Activated CD4-positive, CD25-positive, alpha-beta regulatory T cell treated with anti-CD3 and anti-CD28 coated beads, Interleukin-2, amount 50 U/mL, for 72 hours (primary cell): ENCODE measurements at regions not wholly inside any gene's neighbourhood (a gene's known extent, or its start where the extent isn't known, plus 50 kb on each side); places are given as distances from the start of the nearest gene placed in this dataset.

Experiments
- DNase-seq: peaks from one replicate; pipeline ENCODE4 v3.0.0; 2021

DNA sequence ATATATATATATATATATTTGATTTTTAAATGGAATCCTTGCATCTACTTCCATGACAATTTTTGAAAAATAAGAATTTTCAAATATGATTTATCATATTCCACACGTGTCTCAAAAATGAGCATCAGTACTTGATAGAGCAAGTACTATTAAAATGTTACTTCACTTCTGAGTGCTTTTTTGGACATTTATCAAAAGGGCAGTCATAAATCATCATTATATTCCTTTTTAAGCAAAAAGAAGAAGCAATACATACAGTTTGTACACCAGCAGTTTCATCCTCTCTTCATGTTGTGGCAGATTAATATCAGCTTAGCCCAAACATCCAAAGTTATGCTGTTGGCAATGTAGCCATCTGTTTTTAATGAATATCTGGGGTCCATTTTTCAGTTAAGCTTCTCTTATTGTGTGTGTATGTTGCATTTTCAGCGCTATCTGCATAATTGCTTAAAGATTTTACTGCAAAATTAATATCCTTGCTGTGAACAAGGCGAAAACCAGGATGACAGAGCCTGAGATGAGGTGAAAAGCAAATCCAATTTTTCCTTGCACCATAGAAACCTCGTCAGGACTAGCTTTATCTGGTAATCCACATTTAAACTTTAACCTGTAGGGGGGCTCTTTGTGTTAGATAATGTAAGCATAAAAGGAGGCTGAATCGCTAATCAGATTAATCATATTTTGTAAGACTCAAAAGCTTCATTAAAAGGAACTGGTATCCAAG lies 604.9 kb upstream of the AGTR1 start:
- DNase-seq = no peak

DNA sequence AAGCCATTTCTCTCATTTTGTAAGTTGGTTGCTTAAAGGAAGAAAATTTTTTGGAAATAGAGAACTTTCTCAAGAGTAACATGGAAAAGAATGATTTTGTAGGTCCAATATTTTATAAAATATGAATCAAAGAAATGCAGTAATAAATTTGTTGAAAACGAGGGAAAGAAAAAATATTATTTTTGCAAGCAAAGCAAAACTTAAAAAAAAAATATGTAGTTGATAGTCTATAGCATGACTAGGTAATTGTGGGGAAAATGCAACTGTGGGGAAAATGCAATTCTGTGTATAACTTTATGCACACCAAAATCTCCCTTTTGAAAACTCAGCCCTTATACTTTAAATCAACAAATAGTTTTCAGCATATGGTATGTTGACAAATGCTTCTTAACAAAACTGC lies 604.0 kb upstream of the AGTR1 start:
- DNase-seq = no peak

DNA sequence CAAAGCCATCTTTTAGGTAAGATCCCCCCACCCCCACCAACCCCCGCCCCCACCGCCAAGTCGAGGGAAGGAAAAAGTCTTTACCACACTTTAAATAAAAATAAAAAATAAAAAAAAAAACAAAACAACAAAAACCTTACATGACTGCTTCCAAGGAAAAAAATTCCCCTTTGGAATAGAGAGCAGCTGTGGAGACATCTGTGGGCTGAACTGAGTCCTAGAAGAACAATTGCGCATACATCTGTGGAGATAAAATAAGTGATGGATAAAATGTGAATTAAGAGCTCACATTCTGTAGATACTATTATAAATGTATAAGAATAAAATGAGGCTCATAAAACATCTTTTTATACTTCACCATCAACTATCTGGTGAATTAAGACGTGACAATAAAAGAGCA lies 601.7 kb upstream of the AGTR1 start:
- DNase-seq = no peak

DNA sequence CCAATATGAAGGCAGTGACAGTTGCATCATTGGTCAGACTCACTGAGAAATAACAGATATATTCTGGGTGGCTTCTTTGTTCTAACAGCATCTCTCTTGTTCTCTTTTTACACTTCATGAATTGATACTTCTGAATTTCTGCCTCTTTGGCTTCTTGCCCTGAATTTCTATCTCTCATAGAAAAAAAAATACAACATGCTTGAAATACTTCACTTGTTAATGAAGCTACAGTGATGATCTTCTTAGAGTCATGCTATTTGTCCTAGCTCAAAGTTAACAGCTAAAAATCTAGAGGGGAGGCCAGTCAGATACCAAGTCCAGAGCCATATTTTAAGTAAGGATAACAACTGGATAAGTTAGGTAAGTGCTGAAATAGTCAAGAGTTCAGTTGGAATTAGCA lies 597.2 kb upstream of the AGTR1 start:
- DNase-seq = no peak

DNA sequence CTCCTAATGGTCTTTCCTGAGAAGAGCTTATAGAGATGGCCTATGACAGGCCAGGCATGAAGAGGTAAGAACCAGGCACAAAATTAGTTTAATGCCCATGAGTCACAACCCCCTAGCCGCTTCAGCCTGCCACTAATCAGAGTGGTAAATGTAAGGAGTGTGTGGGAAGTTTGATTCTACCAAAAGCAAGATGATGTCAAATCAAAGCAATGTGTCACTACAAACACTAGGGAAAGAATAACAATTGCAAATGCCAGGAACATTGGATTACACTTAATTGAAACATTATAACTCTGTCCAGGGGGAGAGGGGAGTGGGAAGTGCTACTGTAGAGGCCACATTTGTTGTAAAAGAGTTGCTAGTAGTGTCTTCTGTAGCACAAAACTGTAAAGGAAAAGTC lies 596.6 kb upstream of the AGTR1 start:
- DNase-seq = no peak

DNA sequence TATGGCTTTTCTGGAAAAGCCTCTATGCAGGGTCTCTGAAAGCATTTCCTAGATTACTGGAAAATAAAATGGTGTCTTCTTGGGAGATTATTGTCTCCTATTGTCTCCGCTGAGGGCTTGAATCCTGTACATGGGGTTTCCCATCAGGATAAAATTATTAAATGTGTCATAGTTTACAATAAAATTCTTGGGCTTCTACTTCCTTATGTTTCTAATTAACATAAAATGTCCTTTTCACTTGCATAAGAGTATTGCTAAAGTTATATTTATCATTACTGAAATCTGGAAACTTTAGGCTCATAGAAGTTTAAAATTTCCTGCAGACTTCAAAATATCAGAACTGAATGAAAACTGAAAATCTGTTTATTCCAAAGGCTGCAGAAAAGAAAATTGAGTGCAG lies 595.5 kb upstream of the AGTR1 start:
- no peak for DNase-seq

DNA sequence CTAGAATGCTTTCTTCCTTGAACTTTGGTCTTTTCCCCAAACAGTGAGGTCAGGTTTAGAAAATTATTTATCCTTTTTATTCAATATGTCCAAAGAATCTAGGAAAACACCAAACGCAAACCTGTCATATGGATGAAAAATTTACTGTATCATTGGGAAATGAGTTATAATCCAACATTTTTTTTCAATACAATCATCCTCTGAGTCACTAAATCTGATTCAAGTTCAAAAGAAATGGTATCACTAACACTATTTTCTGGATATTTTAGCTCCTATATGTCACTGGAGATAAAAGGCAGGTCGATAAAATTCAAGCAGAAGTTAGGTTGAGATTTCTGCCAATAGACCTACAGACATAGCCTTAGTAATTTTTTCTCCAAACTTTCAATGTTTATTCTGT lies 591.6 kb upstream of the AGTR1 start:
- DNase-seq = no peak

DNA sequence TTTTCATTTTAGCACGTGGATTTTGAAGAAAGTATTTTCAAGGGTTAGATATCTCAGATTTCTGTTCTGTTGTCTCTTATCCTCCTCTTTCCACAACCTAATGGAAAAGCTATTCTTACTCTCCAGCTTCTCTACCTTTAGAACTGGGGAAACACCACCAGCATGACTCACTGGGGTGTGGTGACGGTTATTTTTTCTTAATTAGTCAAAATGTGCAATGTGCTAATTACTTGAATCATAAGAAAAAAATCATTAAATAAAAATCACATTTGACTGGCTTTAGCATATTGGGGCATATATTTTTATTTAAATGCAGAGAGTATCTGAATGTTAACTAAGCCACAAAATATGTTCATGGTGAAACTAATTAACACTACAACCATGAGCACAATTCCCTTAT lies 570.7 kb upstream of the AGTR1 start:
- DNase-seq = no peak

DNA sequence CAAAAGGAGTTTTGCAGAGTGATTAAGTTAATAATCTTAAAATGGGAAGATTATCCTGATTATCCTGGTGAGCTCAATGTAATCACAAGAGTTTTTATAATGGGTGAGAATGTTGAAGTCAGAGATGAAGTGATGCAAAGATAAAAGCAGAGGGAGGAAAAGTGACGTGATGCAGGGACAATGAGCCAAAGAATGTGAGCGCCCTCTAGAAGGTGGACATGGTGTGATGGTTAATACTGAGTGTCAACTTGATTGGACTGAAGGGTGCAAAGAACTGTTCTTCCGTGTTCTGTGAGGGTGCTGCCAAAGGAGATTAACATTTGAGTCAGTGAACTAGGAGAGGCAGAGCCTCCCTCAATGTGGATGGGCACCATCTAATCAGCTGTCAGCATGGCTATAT lies 569.6 kb upstream of the AGTR1 start:
- no peak for DNase-seq

DNA sequence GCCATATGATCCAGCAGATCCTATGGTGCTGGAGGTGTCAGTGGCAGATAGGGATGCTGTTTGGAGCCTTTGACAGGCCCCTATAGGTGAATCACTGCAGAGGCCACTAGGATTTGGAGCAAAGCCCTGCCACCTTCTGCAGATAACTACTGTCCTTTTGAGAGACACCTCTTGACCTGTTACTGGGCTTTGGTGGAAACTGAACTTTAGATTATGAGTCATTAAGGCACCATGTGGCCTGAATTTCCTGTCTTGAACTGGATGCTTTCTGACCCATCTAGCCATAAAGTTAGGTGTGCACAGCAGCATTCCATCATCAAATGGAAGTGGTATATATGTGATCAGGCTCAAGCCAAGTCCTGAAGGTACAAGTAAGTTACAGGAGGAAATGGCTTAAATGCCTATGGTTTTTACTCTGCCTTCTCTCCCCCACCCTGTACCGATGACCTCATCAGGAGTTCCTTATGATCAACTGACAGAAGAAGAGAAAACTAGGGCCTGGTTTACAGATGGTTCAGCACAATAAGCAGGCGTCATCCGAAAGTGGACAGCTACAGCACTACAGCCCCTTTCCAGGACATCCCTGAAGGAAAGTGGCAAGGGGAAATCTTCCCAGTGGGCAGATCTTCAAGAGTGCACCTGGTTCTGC lies 565.6 kb upstream of the AGTR1 start:
- DNase-seq = no peak

DNA sequence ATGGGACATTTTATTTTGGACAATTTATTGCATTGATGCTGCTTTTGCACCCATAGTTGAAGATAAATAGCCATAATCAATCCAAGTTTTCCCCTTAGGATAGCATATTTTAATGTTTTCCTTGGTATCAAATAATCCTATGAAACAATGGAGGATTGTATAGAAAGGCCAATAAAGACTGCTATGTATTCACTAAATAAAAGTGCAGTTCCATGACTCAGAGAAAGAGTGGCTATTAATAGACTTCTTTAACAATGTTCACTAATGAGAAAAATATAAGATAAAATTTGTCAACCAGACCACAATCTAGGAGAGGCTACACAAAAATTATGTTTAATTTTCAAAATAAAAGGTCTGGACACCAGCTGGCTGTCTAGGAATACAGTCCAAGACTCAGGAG lies 560.9 kb upstream of the AGTR1 start:
- no peak for DNase-seq

DNA sequence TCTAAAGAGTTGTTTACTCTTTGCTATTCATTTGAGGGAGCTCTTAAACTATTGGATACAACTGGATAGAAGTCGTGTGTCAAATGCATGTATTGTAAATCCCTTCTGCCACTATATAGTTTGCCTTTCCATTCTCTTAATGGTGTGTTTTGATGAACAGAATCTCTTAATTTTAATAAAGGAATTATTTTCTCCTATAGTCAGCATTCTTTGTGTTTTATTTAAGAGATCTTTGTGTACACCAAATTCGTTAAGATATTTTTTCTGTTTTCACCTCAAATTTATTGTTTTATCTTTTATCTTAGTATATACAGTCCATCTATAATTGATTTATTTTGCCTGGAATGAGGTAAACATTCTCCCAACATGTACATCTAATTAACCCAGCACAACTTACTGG lies 551.5 kb upstream of the AGTR1 start:
- DNase-seq = no peak

DNA sequence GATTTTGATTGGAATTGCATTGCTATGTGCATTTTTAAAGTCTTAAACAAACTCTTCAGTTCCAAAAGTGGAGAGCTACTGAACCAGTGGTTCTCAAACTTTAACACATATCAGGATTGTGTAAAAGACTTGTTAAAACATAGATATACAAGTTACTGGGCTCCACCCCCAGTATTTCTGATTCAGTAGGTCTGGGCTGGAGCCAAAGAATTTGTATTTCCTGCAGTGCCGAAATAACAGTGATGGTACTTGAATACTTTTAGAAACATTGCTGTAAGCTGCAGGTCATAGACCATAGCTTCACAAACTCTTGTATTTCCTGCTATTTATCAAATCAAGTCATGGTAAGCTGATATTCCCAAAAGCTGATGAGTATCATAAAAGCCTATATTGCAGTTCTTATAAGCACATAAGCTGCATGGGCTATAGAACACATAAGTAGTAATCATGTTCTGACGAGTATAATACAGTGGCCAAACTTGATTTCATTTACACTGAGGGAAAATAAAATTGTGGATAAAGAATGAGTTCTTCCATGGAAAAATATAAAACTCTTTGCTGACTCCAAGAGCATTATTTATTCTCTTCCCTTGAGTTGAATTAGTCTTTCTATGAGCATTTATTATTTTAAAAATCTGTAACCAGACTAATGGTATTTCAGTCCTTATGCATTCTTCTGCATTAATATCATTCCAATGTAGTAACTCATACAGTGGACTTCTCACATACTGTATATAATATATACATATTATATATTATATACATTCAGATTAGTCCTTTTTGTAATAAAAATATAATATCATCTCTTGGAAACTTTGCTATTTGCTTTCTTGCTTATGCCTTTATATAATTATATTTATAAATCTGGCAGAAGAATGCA lies 550.5 kb upstream of the AGTR1 start:
- no peak for DNase-seq

DNA sequence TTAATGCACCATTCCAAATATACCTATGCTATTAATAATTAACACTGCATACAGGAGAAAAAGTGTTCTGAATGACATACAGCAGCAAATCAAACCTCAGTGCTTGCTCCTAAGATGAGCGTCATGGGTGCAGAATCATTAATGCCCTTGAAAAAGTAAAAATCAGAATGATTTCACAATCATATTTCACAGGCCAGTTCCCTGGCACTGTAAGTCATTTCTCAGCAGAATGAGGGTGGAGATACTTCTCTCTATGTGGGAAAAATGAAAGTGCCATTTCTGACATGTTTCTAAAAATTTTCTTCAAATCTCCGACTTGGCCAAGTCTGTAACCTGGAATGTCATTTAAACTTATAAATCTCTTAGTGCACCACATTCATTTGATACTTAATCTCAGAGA lies 549.8 kb upstream of the AGTR1 start:
- no peak for DNase-seq

DNA sequence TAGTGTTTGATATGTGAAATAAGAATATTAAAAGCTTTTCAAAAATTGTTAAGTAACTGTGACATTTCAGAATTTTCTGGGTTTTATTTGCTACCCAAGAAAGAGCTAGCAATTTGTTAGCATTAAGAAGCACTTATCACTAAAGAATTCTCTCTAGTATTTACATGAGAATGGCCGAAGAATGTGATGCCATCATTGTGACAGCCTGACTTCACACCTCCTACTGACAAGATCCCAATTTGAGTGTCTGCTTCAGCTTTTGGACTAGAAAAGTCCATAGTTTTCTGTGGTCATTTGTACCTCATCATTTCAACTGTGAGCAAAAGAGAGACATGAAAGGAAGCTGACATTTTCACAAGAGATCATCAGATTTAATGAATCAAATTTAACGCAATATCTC lies 548.1 kb upstream of the AGTR1 start:
- no peak for DNase-seq

DNA sequence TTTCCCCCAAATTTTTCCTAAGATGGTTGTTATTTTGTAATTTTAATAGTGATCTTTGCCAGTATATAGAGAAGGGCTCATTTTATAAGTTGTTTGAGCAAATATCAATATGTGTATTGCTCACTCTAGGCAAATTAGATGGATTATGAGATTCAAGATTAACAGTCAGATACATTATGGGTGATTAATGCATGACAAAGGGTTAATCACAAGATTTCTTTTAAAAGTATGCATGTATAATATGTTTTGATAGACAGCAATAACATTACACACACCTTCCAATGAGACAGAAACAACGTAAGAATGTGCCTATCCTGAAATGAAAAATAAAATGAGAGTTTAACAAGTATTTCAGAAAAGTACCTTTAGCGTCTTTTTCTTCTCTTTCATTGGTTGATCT lies 547.6 kb upstream of the AGTR1 start:
- DNase-seq = no peak

DNA sequence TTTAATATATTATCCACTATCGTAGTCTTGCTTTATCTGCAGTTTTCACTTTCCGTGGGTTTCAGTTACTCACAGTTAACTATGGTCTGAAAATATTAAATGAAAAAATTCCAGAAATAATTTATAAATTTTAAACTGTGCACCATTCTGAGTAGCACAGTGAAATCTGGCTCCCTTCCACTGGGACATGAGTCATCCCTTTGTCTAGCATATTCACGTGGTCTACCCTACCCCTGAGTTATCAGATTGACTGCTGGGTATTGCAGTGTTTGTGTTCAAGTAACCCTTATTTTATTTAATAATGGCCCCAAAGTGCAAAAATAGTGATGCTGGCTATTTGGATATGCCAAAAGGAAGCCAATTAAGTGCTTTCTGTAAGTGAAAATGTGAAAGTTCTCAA lies 539.5 kb upstream of the AGTR1 start:
- DNase-seq = no peak

DNA sequence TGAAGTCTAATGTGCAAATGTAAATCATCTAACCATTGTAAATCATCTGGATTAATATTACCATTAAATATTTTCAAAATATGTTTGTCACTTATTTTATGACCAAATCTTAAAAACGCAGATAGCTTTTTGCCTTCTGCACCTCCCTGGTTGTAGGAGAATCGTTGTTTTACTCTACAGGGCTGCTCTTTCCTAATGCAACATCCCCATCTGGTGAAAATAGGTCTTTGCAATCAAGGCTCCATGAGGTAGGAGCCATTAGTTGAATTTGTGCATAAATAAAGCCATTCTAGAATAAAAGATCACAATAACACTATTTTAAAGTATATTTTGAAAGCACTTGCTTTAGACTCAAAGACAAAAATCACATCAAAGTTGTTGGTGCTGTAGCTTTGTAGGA lies 535.6 kb upstream of the AGTR1 start:
- no peak for DNase-seq

DNA sequence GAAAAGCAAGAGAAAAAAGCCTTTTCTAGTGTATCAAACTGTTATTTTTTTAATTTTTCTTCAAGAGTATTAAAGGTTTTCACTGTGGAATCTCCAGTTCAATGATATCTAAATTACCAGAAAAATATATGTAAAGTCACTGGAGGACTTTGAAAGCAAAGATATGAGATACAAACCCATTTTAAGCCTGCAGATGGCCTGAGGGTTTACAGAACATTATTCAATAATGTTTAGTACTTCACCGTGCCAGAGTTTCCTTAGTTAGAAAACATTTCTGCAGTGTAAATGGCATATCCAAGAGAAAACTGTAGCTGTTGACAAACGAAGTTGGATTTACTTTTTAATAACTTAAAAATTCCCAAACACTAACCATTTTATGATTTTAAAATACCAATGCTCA lies 529.4 kb upstream of the AGTR1 start:
- no peak for DNase-seq

DNA sequence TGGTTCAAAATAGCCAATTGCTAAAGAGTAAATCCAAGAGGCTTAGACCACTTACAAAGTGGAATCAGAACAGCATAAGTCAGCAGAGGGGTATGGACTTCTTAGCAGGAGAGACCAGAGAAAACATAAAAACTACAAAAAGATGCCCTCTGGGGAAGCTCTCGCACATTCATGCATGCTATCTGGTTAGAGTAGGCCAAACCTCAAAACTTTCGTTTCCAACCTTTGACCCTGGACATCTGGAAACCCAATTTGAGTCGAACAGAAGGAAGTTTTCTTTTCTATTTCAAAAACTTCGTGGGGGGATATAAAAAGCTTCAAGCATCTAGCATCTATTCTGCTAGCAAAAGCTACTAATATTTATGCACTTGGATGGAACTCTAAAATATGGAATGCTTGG lies 523.9 kb upstream of the AGTR1 start:
- DNase-seq = no peak

DNA sequence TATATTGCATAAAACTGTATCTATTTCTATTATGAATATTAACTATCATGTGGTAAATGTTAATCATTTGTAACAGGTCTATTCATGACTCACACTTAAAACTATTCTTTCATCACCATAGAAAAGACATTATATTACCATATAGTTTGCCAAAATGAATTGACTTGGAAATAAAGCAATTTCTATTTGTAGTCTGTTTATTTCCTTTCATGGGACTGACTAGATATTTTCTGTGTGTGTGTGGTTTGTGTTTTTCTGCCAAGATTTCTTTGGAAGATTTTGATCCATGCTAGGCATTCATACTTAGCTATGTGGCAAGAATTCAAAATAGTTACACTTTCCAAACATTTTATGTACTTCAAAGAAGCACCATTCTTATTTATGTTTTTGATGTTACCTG lies 522.5 kb upstream of the AGTR1 start:
- no peak for DNase-seq

DNA sequence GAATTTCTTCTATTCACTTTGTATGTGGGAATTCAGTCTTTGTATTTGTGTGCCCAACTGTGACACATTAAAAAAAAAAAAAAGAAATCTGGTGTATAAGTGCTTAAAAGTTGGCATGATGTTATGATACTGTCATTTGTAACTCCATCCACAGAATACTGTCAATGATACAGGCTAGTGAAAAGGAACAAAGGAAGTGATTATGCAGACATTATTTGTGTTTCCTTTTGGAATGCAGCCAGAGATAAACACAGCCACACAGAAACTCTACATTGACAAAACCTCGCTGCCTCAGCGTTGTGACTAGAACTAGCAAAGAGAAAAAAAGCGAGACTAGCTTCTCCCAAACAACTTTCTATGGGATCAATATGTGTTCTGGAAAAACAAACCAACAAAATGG lies 519.2 kb upstream of the AGTR1 start:
- DNase-seq = no peak

DNA sequence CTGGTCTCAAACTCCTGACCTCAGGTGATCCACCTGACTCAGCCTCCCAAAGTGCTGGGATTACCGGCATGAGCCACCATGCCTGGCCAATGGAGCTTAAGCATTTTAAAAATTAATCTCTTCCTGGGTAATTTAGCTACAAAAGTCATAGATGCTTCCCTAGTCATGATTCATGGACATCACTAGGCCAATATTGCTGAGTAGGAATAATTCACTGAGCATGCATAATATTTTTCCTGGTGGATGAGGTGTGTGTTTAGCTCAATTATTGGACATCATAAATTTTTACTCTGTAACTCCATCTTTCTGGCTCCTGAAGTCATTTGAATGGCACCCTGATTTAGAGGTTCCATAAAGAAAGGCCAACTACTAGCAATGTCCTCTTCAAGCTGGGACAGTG lies 512.9 kb upstream of the AGTR1 start:
- DNase-seq = no peak

DNA sequence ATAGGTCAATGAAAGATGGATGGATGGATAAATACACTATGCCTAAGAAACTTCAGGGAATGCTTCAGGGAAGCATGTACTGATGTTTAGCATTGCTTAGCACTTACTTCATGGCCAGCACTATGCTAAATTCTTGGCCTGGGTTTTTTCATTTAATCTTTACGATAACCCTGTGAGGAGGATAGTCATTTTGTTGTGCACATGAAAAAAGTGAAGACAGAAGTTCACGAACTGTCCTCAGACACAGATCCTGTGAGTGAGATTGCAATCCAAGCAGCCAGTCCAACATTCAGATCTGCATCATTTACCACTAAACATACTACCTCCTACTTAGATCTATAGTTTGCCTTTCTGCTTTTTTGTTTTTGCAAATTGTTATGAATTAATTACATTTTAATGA lies 510.8 kb upstream of the AGTR1 start:
- DNase-seq = no peak
